Endothelial cell (in vitro differentiated cells): ENCODE measurements at regions not wholly inside any gene's neighbourhood (a gene's known extent, or its start where the extent isn't known, plus 50 kb on each side); places are given as distances from the start of the nearest gene placed in this dataset.

Experiments
- DNase-seq: peaks from one replicate; pipeline ENCODE4 v3.0.0; 2021; ENCODE audit warnings: low spot score
- H3K27ac Mint-ChIP-seq: one replicate; pipeline ENCODE4 v1.8.0; 2021; ENCODE audit warnings: mixed read lengths, inconsistent platforms; ENCODE audit not compliant: unreplicated experiment
- H3K27me3 Mint-ChIP-seq: one replicate; pipeline ENCODE4 v1.8.0; 2021; ENCODE audit warnings: mild to moderate bottlenecking, moderate library complexity, mixed read lengths, inconsistent platforms; ENCODE audit not compliant: unreplicated experiment
- H3K36me3 Mint-ChIP-seq: one replicate; pipeline ENCODE4 v1.8.0; 2021; ENCODE audit warnings: mild to moderate bottlenecking, low read depth, mixed read lengths, inconsistent platforms; ENCODE audit not compliant: unreplicated experiment
- H3K4me1 Mint-ChIP-seq: one replicate; pipeline ENCODE4 v1.8.0; 2021; ENCODE audit warnings: mild to moderate bottlenecking, mixed read lengths, inconsistent platforms; ENCODE audit not compliant: unreplicated experiment
- H3K4me3 Mint-ChIP-seq: one replicate; pipeline ENCODE4 v1.8.0; 2021; ENCODE audit warnings: mild to moderate bottlenecking, mixed read lengths, inconsistent platforms; ENCODE audit not compliant: unreplicated experiment
- H3K9me3 Mint-ChIP-seq: one replicate; pipeline ENCODE4 v1.8.0; 2021; ENCODE audit warnings: mixed read lengths, inconsistent platforms; ENCODE audit not compliant: unreplicated experiment
- CTCF ChIP-seq: fragments of 200-600 bp; sonication (generic); IDR thresholded peaks from one replicate; pipeline ENCODE4 v1.5.0; 2021; ENCODE audit warnings: antibody characterized with exemption; ENCODE audit not compliant: unreplicated experiment

DNA sequence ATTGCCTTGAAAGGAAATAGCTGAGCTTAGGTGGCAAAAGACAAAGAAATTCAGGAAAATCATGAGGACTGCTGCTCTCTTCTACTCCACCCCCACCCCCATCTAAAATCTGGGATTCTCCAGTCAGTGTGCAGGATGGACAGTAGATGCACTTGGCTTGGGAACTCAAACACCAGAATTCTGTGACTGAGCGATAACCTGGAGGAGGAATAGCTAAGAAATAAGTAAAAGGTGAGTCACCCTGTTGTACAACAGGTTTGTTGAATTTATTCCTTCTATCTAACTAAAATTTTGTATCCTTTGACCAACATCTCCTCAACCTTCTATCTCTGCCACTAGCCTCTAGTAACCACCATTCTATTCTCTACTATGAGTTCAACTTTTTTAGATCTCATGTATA is 1029.9 kb upstream of the ACVR2A start:
- Mint-ChIP-seq H3K4me3 (no peak overlapping the region), H3K36me3 (no peaks in the 10 kb centered on the region), H3K27me3 (peaks cover 4% of the 10 kb centered on the region), H3K4me1 (no peaks in the 10 kb centered on the region), H3K27ac (no peak overlapping the region), H3K9me3 (no peaks in the 10 kb centered on the region)
- DNase-seq: no peak
- no peak for TF ChIP-seq CTCF

GRCh38 chr2:146807568-146808168 is 1037.2 kb upstream of the ACVR2A start:
- no peak overlapping the region for H3K4me3 Mint-ChIP-seq
- DNase-seq: no peak
- H3K27me3 Mint-ChIP-seq: no peaks in the 10 kb centered on the region
- no peaks in the 10 kb centered on the region for H3K36me3 Mint-ChIP-seq
- no peak overlapping the region for H3K27ac Mint-ChIP-seq
- peaks cover 3% of the 10 kb centered on the region for H3K4me1 Mint-ChIP-seq
- no peak for TF ChIP-seq CTCF
- no peaks in the 10 kb centered on the region for H3K9me3 Mint-ChIP-seq

DNA sequence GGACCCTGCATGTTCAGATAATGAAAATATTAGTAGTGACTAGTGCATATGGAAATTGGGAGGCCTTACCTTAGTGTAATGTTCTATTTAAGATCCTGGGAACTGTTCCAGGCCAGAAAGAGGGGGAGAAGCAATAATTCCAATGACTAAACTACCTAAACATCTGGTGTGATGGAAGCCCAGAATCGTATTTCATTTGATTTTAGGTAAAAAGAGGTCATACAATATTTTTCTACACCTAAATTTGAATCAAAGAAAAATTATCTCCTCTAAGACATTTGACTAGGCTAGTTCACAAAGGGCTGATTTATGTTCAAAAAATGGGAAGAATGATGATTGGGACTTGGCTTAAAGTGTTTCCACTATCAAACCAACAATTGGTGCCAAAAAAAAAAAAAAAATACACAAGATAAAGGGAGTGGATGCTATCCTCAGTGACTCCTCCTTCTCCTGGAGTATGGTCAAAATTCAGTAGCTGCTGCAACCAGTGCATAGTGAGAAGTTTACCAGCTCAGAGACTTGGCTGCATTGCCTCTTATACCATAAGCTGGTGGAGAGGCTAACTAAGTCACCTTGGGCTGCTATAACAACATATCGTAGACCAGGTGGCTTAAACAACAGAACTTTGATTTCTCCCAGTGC is 1038.3 kb upstream of the ACVR2A start:
- Mint-ChIP-seq H3K27ac (no peak overlapping the region), H3K36me3 (no peaks in the 10 kb centered on the region), H3K4me3 (no peak overlapping the region), H3K4me1 (peaks cover 3% of the 10 kb centered on the region), H3K27me3 (no peaks in the 10 kb centered on the region), H3K9me3 (no peaks in the 10 kb centered on the region)
- no peak for DNase-seq
- TF ChIP-seq CTCF: no peak

GRCh38 chr2:146804288-146804687 is 1040.5 kb upstream of the ACVR2A start:
- Mint-ChIP-seq H3K27me3 (no peaks in the 10 kb centered on the region), H3K27ac (no peak overlapping the region), H3K9me3 (no peaks in the 10 kb centered on the region), H3K4me3 (no peak overlapping the region), H3K36me3 (no peaks in the 10 kb centered on the region), H3K4me1 (peaks cover 3% of the 10 kb centered on the region)
- DNase-seq: no peak
- TF ChIP-seq CTCF: no peak

DNA sequence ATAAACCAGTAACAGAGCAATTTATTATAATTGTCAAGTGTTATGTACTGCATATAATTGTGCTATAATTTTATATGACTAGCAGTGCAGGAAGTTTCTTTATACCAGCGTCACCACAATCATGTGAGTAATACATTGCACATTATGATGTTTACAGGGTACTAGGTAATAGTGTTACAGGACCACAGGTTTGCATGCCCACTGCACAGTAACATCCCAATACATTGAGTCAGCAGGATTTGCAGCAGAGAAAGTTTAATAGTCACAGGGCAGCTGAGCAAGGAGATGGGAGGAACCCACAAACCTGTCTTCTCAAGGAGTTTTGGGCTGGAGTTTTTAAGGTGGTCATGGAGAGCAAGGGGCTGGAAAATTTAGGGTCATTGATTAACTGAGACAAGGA is 1042.9 kb upstream of the ACVR2A start:
- no peaks in the 10 kb centered on the region for H3K27me3 Mint-ChIP-seq
- no peak overlapping the region for H3K27ac Mint-ChIP-seq
- H3K36me3 Mint-ChIP-seq: no peaks in the 10 kb centered on the region
- H3K4me1 Mint-ChIP-seq: peaks cover 3% of the 10 kb centered on the region
- no peak for TF ChIP-seq CTCF
- H3K9me3 Mint-ChIP-seq: no peaks in the 10 kb centered on the region
- H3K4me3 Mint-ChIP-seq: no peak overlapping the region
- no peak for DNase-seq
